HUDEP-2 (cell line): ENCODE measurements at regions not wholly inside any gene's neighbourhood (a gene's known extent, or its start where the extent isn't known, plus 50 kb on each side); places are given as distances from the start of the nearest gene placed in this dataset.
"Not testable (repeated sequence)": the region's sequence is repeated elsewhere in the genome, so short reads cannot be mapped to it uniquely, and the experiment has no call there.

ENCODE experiments used
- DNase-seq, 76 experiments: peaks; one replicate each; lab custom pipeline; 2025; ENCODE audit not compliant: unreplicated experiment in 76 of 76; lab: John Stamatoyannopoulos, UW

DNA sequence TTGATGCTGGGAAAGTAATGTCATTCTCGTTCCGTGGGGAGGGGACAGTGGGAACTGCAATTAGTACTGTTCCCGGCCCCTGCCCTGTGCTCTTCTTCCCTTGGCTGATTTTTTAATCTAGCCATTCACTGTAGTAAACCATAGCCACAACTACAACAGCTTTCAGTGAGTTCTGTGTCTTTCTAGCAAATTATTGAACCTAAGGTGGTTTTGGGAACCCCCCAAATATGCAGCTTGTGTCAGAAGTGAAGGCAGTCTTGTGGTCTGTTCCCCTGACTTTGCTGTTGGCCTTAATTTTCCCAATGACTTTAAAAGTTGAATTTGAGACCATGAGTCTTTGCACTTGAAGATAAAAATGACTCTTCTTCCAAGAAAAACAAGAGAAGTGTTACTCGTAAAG lies 114.3 kb upstream of the ETV6 start:
- DNase-seq: no peak

DNA sequence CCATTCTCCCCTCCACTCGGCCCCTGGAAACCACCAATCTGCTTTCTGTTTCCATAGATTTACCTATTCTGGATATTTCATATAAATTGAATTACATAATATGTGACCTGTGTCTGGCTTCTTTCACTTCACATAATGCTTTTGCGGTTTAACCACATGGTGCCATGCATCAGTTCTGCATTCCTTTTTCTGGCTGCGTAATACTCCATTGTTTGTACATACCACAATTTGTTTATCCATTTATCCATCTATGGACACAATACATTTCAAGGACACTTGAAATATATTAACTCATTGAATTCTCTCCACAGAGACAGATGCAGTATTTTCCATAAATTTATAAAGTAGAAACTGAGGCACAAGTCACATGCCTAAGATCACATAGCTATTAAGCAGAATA lies 110.3 kb upstream of the ETV6 start:
- DNase-seq: no peak

DNA sequence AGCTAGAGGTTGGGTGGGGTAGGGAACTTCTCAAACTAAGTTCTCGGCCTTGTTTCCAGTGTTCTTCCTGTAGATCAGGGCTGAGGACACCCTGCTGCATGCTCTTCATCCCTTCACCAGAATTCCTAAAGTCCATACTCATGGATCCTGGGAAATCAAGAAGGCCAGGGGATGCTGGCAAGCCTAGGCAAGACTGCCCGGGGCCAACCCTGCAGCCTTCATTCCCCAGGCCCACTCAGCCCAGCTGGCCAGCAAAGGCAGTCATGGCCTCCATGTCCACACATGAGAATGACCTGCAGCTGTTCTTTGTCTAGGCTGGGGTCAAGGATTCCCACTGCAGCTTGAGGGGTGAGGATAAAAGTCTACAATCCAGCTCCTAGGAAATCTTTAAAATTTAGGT lies 109.3 kb upstream of the ETV6 start:
- DNase-seq: no peak

DNA sequence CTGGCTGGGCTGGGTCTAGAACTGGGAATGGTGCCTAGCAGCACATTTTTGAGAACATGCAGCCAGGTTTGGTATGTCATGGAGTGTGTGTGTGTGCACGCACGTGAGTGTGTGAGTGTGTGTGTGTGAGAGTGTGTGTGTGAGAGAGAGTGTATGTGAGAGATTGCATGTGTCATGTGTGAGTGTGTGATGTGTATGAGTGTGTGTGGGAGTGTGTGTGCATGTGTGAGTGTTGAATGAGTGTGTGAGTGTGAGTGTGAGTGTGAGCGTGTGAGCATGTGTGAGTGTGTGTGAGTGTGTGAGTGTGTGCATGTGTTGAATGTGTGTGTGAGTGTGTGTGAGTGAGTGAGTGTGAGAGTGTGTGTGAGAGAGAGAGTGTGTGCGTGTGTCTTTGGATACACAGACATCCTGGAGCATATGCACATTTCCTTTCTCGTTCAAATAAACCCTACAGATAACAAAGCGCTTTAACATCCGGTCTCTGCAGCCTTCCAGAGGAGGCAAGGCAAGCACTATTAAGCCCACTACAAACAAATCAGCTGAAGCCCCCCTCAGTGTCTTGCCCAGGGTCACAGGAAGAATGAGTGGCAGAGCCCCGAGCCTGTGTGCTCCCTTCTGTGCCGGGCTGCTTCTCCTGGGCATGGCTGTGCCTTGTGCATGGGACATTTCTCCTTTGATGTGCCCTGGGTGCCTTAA lies 108.7 kb upstream of the ETV6 start:
- DNase-seq: no peak

DNA sequence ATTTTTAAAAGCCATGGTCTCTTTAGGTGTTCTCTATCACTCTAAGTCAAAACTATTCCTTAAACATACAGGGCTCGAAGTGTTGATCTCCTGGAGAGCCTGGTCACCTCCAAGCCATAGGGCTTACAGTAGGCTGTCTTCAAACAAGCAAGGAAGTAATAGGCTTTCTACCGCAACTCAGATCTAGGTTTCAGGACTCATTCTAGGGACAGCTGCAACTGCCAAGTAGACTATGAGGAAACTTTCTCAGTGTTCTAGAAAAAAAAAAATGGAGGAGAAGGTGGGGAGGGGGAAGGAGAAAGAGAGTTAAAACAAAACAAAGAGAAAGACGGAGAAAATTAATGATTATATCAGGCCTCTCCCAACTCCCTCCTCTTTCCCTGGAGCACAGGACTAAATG lies 106.9 kb upstream of the ETV6 start:
- DNase-seq: no peak

DNA sequence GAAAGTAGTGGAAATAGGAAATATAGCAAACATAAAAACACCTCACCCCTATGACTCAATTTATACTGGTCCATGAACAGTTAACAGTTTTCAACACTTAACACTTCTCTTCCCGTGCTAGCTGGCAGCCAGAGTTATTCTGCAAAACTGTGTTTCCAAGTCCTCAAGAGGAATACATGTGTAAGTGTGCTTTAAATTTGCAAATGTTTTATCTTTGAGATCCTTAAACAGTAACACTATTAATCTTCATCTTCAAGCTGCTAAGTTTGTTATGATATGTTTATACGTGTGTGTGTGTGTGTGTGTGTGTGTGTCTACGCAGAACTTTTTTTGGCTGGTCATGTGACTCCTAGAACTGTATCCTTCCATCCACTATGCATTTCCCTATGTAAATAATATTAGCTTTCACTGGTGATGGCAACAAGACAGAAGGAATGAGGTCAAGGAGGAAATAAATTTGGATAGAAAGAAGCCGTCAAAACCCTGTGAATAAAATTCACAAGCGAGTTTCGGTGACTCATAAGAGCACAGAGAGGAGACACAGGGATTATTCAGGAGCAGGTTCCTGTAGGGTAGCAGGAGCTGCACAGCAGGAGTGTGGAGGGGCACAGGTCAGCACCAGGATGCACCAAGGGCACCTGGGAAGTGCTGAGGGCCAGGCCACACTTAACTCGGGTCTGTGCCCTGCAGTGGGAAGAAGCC lies 105.9 kb upstream of the ETV6 start:
- no peak for DNase-seq

DNA sequence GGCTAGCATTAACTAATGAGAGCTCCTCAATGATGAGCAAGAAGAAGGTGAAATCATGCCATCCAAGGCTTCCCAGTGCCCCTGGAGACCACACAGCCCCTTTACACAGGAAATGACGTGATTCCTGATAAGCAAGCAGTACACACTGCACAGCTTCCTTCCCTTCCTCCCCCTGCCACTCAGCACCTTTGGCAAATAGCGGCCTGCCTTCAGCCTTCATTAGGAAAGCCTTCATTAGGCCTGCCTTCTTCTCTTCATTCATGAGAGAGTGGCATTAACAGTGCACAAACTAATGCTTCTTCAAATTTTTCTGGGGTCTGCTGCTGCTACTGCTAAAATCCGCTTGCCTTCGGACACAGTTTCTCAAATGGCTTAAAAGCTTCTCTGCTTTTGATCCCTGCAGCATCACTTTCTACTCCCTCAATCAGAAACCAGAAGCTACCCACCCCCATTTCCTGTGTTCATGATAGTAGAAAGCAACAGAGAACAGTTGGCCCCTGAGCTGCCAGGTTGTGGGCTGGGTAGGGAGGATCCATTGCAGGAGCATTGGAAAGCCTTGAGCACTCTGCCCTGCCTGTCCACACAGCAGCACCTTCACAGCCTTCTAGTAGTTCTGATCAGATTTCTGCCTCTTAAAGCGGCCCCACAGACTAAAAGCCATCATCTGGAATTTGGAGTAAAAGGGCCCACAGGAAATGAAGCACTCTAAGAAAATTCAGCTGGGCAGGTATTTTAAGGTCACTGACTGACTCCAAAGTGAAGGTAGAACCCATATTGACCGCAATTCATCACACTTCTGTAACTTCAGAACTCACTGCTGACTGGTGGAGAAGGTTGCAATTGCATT lies 103.8 kb upstream of the ETV6 start:
- no peak for DNase-seq

DNA sequence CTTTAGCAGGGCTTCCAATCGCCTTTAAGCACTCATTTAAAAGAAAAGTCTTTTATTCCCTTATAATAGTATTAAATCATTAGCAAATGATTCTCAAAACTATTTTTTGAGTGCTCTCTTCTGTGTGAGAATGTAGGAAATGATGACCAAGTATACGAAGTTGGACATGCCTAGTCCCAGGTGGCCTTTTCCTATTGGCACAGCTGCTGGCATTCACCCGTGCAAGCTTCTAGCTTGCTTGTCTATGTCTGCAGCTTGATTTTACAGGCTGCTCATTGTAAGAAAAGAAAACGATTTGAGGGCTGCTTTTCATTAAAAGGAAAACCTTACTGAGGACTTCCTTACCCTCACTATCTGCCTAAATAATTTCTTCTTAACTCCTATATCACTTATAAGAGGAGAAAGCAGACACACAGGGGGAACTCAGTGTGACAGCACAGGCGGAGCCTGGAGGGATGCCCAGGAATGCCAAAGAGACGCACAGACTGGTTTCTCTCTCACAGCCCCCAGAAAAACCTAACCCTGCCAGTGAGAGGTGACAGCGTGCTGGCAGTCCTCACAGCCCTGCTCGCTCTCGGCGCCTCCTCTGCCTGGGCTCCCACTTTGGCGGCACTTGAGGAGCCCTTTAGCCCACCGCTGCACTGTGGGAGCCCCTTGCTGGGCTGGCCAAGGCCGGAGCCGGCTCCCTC lies 102.7 kb upstream of the ETV6 start:
- DNase-seq: not testable (repeated sequence)

DNA sequence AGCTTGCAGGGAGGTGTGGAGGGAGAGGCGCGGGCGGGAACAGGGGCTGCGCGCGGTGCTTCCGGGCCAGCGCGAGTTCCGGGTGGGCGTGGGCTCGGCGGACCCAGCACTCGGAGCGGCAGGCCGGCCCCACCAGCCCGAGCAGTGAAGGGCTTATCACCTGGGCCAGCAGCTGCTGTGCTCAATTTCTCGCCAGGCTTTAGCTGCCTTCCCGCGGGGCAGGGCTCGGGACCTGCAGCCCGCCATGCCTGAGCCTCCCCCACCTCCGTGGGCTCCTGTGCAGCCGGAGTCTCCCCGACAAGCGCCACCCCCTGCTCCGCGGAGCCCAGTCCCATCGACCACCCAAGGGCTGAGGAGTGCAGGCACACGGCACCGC lies 102.2 kb upstream of the ETV6 start:
- not testable (repeated sequence) for DNase-seq

DNA sequence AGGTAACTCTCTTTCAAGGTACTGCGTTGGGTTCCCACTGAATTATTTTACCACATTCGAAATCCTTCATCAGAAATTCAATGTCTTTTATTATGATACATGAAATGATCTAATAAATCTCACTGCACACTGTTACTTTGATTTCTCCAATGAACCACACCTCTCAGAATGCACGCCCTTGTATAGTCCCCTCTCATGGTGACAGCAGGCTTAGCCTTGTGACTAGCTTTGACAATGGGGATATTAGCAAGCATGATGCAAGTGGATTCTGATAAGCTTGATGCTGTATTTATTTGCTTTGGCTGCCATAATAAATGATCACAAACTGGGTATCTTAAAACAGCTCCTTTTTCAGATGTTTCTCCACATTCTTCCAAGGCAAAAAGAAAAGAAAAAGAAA lies 100.4 kb upstream of the ETV6 start:
- DNase-seq: no peak

DNA sequence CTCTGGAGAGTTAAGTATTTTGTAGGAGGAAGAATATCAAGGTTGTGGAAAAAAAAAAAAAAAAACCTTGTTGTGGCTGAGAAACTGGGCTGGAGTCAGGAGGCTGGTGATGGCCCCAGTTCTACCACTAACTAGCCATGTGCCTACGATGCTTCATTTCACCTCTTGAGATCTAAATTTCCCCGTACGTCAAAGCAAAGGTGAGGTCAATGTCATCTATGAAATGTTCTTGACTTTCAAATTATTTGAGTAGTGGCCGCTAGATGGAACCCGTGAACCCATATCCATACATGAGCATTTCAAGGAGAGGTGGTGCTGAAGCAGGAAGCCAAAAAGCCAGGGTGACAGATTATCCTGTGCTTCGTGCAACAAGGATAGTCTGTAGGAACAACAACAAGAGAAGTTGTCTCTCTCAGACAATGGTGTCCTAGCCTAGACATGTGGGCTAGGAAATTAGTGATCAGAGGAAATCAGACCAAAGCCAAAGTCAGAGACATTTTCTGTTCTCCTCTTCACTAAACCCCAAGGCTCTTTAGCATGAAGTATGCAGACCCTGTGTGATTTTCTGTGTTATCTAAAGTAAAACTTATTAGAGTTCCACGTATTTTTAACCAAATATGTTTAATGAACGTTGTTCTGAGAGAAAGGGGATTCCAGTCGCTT lies 95.5 kb upstream of the ETV6 start:
- peak in 26 of 76 experiments; percentile 4 to 41 (median 13) for DNase-seq

DNA sequence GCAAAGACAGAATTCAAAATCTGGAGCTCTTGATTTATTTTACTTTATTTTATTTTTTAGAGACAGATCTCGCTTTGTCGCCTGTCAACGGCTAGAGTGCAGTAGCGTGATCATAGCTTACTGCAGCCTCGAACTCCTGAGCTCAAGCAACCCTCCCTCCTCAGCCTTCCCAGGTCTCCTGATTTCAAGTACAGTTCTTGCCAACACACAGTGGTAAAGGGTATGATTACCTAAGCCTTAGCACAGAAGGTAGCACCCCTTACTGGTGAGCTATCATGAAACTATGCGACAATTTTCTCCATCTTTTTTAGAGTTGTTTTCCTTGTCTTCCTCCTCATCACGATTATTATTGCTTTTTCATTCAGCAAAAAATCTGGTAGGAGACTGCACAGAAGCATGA lies 94.3 kb upstream of the ETV6 start:
- DNase-seq: no peak

DNA sequence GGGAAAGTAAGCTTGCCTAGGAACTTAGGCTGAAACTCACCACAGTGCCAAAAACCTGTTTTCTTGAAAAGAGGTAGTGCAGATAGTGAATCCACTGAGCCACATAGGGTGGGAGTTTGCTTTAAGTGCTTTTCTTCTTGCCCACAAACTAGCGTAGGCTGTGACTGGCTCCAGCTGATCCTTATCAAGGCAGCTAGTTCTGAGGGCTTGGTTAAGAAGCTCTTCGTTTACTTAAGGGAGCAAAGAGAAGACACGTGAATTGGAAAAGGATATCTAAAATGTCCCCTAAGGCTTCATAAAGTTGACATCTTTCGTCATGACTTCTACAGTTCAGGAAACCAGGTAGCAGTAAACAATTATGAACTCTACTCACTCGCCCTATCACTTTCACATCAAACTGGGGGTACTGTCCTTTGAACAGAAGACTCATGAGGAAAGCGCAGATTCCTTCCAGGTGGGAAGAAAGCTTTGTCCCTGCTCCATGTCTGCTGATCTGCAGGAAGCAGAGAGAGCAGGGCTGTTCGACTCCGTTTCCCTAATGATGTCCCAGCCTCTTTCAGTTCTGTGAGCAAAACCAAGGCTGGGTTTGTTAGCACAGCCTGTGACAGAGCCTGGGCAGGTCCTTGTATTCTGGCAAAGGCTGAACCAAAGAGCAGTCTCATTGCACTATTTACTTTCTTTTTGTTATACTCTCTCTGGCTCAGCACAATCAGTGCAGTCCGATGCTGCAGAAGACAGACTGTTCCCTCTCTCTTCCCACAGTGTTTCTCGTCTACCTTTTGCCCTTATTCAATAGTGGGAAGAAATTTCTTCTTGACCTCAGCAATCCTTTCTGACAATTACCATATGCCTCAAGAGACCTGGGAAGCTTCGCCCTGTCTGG lies 93.5 kb upstream of the ETV6 start:
- peak in 1 of 76 experiments; percentile 14 for DNase-seq

DNA sequence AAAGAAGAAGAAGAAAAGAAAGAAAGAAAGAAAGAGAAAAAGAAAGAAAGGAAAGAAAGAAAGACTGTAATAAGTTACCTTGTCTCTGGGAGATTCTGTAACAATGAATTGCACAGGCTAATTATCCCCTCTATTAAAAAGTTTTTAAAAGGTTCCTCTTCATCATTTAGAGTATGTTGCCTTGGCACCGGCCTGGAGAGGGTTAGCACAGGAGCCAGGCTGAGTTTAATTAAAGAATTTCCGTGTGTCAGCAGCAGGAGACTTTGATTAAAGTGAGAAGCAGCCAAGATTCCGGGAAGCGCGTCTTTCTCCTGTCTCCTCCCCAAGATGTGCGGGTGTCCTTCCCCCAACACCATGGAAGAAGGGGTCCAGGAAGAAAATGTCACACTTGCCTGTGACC lies 92.8 kb upstream of the ETV6 start:
- DNase-seq: no peak

DNA sequence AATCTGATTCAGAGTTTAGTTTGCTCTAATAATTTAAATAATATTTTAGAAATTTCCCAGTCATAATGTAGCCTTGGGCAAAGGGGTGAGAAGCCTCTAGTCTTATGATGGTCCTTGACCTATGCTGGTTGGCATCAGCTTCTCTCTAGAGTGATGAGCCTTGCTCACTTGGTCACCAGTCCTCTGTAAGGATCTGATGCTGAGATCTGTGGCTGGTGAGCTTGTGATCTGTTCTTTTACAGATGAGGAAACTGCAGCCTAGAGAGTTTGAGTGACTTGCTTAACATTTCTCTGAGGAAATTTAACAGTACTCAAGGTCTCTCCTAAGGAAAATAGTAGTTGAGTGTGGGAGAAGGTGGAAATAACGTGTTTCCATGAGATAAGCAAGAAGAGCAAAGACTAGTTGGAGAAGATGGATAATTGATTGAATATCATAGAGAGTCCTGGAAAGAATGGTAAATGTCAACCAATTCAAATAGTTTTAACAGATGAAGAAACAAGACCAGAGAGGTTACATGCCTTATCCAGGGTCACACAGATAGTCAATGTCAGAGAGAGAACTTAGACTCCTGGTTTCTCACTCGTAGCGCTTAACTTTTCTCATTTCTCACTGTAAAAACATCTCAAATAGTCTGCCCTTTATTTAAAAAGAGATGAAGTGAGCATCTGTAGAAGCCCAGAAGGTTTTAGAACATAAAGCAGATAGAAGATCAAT lies 89.7 kb upstream of the ETV6 start:
- DNase-seq: no peak

DNA sequence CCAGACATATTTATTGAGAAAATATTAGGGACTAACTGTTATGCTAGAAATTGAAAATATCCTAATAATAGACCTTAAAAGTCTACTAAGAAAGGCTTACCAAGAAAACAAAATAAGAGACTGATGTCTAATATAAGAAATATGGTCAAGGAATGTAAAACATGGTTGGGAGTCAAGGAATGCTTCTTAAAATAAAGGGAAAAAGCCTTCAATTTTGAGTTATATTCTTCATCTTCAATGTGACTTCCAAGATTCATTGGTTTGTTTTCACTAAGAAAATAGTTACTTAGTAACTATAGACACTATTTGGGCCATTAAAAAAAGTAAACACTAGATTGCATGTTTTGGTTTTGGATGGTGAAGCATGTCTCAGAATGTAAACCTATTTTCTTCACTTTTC lies 88.1 kb upstream of the ETV6 start:
- DNase-seq: no peak

DNA sequence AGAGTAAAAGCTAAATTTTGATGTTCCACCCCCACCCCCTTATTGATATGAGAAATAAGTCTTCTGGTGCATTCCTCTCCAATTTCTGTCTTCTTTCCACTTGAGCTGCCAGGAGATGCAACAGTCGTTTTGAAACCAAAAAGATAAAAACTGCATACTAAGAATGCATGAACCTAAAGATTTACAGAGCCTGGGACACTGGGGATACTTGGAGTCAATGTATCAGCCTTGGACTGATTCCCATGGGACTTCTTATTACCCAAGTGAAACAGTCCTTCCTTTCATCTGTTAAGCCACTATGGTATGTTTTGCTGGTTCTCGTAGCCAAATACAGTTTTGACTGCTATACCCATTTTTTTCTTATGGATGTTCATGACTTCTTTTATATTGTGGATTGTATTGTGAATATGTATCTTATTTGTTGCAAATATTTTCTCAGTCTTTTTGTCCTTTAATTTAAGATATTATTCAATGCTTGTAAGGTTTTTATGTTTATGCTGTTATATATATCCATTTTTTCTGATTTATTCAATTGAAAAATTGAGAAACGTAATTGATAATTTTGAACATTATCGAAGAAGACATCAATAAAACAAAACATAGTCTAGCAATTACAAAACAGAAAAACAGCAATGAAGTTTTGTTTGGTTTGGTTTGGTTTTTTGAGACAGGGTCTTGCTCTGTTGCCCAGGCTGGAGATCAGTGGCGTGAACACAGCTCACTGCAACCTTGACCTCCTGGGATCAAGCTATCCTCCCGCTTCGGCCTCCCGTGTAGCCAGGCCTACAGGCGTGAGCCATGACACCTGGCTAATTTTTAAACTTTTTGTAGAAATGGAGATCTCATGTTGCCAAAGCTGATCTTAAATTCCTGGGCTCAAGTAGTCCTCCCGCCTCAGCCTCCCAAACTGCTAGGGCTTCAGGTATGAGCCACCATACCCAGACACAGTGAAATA lies 85.4 kb upstream of the ETV6 start:
- DNase-seq: no peak
